ENCODE measurements at regions not wholly inside any gene's neighbourhood (a gene's known extent, or its start where the extent isn't known, plus 50 kb on each side); places are given as distances from the start of the nearest gene placed in this dataset.
"Not testable (repeated sequence)": the region's sequence is repeated elsewhere in the genome, so short reads cannot be mapped to it uniquely, and the experiment has no call there.

GRCh38 chr20:48040491-48040890 lies 255.2 kb upstream of the SULF2 start:
- no peak overlapping the region for H3K27ac ChIP-seq
- no peaks in the 10 kb centered on the region for H4K20me1 ChIP-seq
- H3K27me3 ChIP-seq: no peaks in the 10 kb centered on the region
- H3K9me3 ChIP-seq: 0 out of 2 replicates have a peak, but pooled peaks cover under 1% of the 10 kb centered on the region
- no peak overlapping the region for H3K4me2 ChIP-seq
- no peak for TF ChIP-seq Cebpa-rat (IDR thresholded peaks at IDR 0.05)
- H3K4me1 ChIP-seq: peaks cover 16% of the 10 kb centered on the region
- no peaks in the 10 kb centered on the region for H3K36me3 ChIP-seq
- no peak overlapping the region for H3K9ac ChIP-seq
- no peak overlapping the region for H3K4me3 ChIP-seq

GRCh38 chr20:48040051-48040450 lies 254.8 kb upstream of the SULF2 start:
- H4K20me1 ChIP-seq: no peaks in the 10 kb centered on the region
- H3K27ac ChIP-seq: no peak overlapping the region
- H3K4me3 ChIP-seq: no peak overlapping the region
- H3K36me3 ChIP-seq: no peaks in the 10 kb centered on the region
- H3K4me2 ChIP-seq: no peak overlapping the region
- H3K27me3 ChIP-seq: no peaks in the 10 kb centered on the region
- H3K9ac ChIP-seq: no peak overlapping the region
- no peak for TF ChIP-seq Cebpa-rat (IDR thresholded peaks at IDR 0.05)
- 0 out of 2 replicates have a peak, but pooled peaks cover 5% of the 10 kb centered on the region for H3K9me3 ChIP-seq
- H3K4me1 ChIP-seq: peaks cover 16% of the 10 kb centered on the region

GRCh38 chr20:48039514-48039913 lies 254.2 kb upstream of the SULF2 start:
- Histone ChIP-seq H3K4me2 (no peak overlapping the region), H4K20me1 (no peaks in the 10 kb centered on the region), H3K36me3 (no peaks in the 10 kb centered on the region), H3K4me1 (peaks cover 16% of the 10 kb centered on the region), H3K9ac (no peak overlapping the region), H3K27me3 (no peaks in the 10 kb centered on the region), H3K9me3 (0 out of 2 replicates have a peak, but pooled peaks cover 6% of the 10 kb centered on the region), H3K27ac (no peak overlapping the region), H3K4me3 (no peak overlapping the region)
- TF ChIP-seq Cebpa-rat (IDR thresholded peaks at IDR 0.05): no peak

GRCh38 chr20:48038713-48039112 lies 253.4 kb upstream of the SULF2 start:
- no peaks in the 10 kb centered on the region for H4K20me1 ChIP-seq

GRCh38 chr20:48037798-48038197 lies 252.5 kb upstream of the SULF2 start:
- H3K4me3 ChIP-seq, H3K9me3 ChIP-seq, H4K20me1 ChIP-seq, H3K27ac ChIP-seq, H3K9ac ChIP-seq, H3K36me3 ChIP-seq, H3K27me3 ChIP-seq: not testable (repeated sequence)
- Histone ChIP-seq H3K4me1 (peaks cover 16% of the 10 kb centered on the region), H3K4me2 (peak overlapping the region; percentile 52)

More at GRCh38 chr20:48038713-48039112, 253.4 kb upstream of the SULF2 start:
- peak overlapping the region; percentile 52 for H3K4me2 ChIP-seq
- no peak overlapping the region for H3K4me3 ChIP-seq
- H3K36me3 ChIP-seq: no peaks in the 10 kb centered on the region
- H3K27ac ChIP-seq: no peak overlapping the region
- H3K9ac ChIP-seq: no peak overlapping the region
- H3K27me3 ChIP-seq: no peaks in the 10 kb centered on the region
- peaks cover 16% of the 10 kb centered on the region for H3K4me1 ChIP-seq
- H3K9me3 ChIP-seq: 0 out of 2 replicates have a peak, but pooled peaks cover 6% of the 10 kb centered on the region
- no peak for TF ChIP-seq Cebpa-rat (IDR thresholded peaks at IDR 0.05)

GRCh38 chr20:48035961-48036731 lies 250.9 kb upstream of the SULF2 start:
- Histone ChIP-seq H3K27ac (no peak overlapping the region), H3K27me3 (no peaks in the 10 kb centered on the region), H3K4me1 (peaks cover 16% of the 10 kb centered on the region), H3K4me3 (no peak overlapping the region), H4K20me1 (no peaks in the 10 kb centered on the region), H3K36me3 (no peaks in the 10 kb centered on the region), H3K9ac (no peak overlapping the region), H3K9me3 (0 out of 2 replicates have a peak, but pooled peaks cover 6% of the 10 kb centered on the region), H3K4me2 (no peak overlapping the region)
- TF ChIP-seq Cebpa-rat (IDR thresholded peaks at IDR 0.05): no peak

GRCh38 chr20:48034751-48035150 lies 249.5 kb upstream of the SULF2 start:
- H3K9me3 ChIP-seq: 0 out of 2 replicates have a peak, but pooled peaks cover 6% of the 10 kb centered on the region
- H3K9ac ChIP-seq: no peak overlapping the region
- H4K20me1 ChIP-seq: no peaks in the 10 kb centered on the region
- peaks cover 16% of the 10 kb centered on the region for H3K4me1 ChIP-seq
- TF ChIP-seq Cebpa-rat (IDR thresholded peaks at IDR 0.05): no peak
- H3K36me3 ChIP-seq: no peaks in the 10 kb centered on the region
- H3K27ac ChIP-seq: no peak overlapping the region
- H3K27me3 ChIP-seq: no peaks in the 10 kb centered on the region
- no peak overlapping the region for H3K4me2 ChIP-seq
- no peak overlapping the region for H3K4me3 ChIP-seq

- not testable (repeated sequence) for H3K4me3 ChIP-seq, H3K9ac ChIP-seq, H3K9me3 ChIP-seq, H4K20me1 ChIP-seq, H3K27ac ChIP-seq, H3K4me1 ChIP-seq, H3K27me3 ChIP-seq, H3K36me3 ChIP-seq, H3K4me2 ChIP-seq
Measured at GRCh38 chr20:48033005-48033404, 247.7 kb upstream of the SULF2 start.

GRCh38 chr20:48031122-48031521 lies 245.8 kb upstream of the SULF2 start:
- H3K4me2 ChIP-seq: no peak overlapping the region
- H3K36me3 ChIP-seq: no peaks in the 10 kb centered on the region
- TF ChIP-seq Cebpa-rat (IDR thresholded peaks at IDR 0.05): no peak
- H3K27me3 ChIP-seq: no peaks in the 10 kb centered on the region
- H3K9ac ChIP-seq: no peak overlapping the region
- no peak overlapping the region for H3K27ac ChIP-seq
- H4K20me1 ChIP-seq: no peaks in the 10 kb centered on the region
- no peak overlapping the region for H3K4me3 ChIP-seq
- no peaks in the 10 kb centered on the region for H3K4me1 ChIP-seq
- H3K9me3 ChIP-seq: 0 out of 2 replicates have a peak, but pooled peaks cover 6% of the 10 kb centered on the region

- no peak overlapping the region for H3K4me3 ChIP-seq
- no peaks in the 10 kb centered on the region for H4K20me1 ChIP-seq
- H3K4me2 ChIP-seq: no peak overlapping the region
- H3K27me3 ChIP-seq: no peaks in the 10 kb centered on the region
- no peak overlapping the region for H3K9ac ChIP-seq
- no peaks in the 10 kb centered on the region for H3K36me3 ChIP-seq
- peaks cover 8% of the 10 kb centered on the region for H3K9me3 ChIP-seq
- TF ChIP-seq Cebpa-rat (IDR thresholded peaks at IDR 0.05): no peak
- H3K4me1 ChIP-seq: peaks cover 11% of the 10 kb centered on the region
- H3K27ac ChIP-seq: no peak overlapping the region
Measured at GRCh38 chr20:48026981-48027592, 241.8 kb upstream of the SULF2 start.

Measured in BLaER1 (cell line).